Left colon (tissue), 2 donors: ENCODE measurements at regions not wholly inside any gene's neighbourhood (a gene's known extent, or its start where the extent isn't known, plus 50 kb on each side); places are given as distances from the start of the nearest gene placed in this dataset.

Experiments
- ATAC-seq: fragments of 200-7000 bp; cut with Tn5 transposase; one replicate; pipeline ENCODE4 v1.9.1; 2020; ENCODE audit warnings: mild to moderate bottlenecking, moderate library complexity
- DNase-seq, 2 donors: peaks; one replicate each; pipeline ENCODE4 v3.0.0-alpha.2; 2020
- intact Hi-C, 2 donors: fragments of 100-400 bp; cut with DNase I in 1 of 2; cut with micrococcal nuclease in 1 of 2; formaldehyde crosslinking; loops; one replicate each; pipeline versions ENCODE4 v1.11.2 to v1.14.0; 2022; cut with DNase I, micrococcal nuclease
- donor health status: DM: no; HTN: no; CAD: no.
- donor health status: DM: yes; HTN: yes; CAD: no.

DNA sequence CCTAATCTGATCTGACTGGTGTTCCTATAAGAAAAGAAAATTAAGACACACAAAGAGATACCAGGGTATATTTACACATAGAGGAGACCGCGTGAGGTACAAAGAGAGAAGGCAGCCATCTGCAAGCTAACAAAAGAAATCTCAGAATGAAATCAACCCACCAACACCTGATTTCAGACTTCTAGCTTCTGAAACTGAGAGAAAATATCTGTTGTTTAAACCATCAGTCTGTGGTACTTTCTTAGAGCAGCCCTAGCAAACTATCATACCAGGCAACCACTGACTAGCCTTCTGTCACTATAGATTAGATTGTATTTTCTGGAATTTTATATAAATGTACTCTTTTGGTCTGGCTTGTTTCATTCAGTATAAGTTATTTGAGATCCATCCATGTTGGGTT, 779.3 kb upstream of the ACO1 start:
- intact Hi-C loops = no loop called here
- ATAC-seq (no peak), DNase-seq (no peak)

DNA sequence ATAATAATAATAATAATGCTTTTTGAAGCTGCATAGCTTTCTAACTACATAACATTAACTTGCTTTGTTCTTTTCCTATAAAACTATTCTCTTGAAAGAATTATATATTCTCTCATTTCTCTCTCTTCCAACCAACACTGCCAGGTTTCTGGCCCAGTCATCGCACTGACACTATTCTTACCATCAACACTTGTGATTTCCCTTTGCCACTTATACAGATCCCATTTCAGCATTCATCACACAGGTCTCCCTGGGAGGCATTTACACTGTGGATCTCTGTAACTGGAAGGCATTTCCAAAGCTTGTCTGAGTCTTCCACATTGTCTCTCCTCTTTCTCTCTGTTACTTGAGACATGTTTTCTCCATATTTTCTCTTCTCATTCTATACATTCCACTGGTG, 777.8 kb upstream of the ACO1 start:
- DNase-seq (no peak), ATAC-seq (no peak)
- intact Hi-C loops = no loop called here

DNA sequence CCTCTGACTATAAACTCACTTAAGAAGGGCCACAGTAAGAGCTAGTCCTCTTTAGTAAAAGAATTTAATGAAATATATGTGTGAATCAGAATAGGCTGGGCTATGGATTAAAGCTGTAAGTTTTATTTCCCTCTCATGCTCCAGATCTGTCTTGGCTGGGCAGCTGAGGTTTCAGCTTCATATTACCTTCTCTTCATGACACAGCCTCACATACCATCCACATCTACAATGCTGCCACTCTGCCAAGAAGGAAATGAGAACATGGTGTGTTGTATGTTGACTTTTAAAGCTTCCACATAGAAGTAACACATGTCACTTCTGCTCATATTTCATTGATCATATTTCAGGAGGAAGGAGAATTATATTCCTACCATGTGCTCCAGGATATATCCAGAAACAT, 776.0 kb upstream of the ACO1 start:
- intact Hi-C loops = no loop called here
- ATAC-seq (no peak), DNase-seq (no peak)

DNA sequence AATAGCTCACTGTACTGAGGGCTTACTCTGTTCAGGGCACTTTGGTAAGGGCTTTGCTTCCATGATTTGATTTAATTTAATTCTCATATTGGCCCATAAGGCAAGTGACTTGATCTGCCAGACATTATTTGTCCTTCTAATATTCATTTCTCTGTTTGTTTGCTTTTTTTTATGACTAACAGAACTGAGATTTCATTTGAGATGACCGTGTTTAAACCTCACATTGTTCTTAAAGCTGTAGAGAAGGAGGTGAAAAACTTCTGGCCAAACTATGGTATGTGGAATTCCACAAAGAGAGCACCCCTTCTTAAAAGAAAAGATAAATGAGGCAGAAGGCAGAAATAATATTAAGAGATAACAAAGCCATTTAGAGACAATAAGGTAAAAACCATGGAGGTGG, 775.6 kb upstream of the ACO1 start:
- intact Hi-C loops = no loop called here
- no peak for DNase-seq
- ATAC-seq = no peak

DNA sequence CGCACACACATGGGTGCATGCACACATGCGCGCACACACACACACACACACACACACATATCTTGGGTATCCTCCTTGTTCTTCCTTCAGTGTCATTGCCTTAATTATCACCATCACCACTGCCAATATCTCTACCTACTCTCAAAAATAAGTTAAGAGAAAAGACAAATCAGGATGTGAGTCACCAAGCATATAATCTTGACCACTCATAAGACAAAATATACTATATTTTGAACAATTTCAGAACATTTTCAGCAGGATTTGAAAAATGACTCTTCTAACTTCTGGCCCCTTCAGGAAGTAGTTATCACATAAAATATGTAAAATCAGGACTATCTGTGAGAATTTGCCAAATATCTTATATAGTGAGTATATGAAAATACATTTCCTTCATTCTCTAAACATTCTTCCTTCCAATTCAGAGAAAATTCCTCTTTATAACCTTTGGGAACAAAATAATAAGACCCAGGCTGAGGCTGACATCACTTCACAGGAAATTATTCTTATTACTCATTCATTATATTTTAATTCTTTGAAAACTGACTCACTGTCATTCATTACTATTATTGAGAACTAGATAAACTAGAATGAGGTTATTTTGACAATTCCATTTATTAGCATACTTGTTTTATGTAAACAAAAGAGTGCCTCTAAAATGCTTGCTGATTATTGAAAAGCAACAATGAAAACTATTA, 772.0 kb upstream of the ACO1 start:
- ATAC-seq = no peak
- DNase-seq = no peak
- intact Hi-C loops = no loop called here

DNA sequence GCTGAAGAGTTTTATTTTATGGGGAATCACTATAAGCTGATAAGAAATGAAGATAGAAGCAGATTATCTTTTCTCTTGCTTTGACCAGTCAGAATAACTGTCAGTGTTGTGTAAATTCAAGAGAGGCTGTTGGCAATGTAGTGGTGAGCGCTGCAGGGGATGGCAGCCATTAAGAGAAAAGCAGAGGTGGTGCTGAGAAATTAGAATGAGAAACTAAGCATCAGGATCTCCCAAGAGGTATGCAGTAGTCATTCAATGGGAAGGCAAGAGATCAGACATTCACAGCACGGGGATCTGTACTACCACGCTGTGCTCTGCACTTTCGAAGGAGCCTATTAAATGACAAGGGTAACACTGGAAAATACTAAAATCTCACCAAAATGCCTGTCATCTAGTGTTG, 768.5 kb upstream of the ACO1 start:
- intact Hi-C loops = no loop called here
- ATAC-seq (no peak), DNase-seq (no peak)

DNA sequence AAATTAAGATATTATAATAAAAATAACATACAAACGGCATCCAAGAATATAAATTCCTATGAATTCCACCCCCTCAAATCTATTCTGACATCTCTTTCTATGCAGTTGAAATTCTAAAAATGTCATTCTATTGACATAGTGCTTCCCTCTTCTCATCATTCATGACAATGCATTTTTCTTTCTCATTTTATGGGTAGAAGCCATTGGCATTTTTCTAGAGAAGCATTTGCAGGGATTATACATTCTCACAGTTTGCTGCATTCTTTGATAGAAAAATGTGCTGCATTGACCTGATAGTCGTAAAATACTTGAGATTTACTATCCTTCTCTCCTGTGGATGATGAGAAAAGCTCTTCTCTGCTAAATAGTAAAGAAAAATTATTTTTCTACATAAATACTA, 760.9 kb upstream of the ACO1 start:
- no peak for DNase-seq
- no peak for ATAC-seq
- intact Hi-C loops = no loop called here

DNA sequence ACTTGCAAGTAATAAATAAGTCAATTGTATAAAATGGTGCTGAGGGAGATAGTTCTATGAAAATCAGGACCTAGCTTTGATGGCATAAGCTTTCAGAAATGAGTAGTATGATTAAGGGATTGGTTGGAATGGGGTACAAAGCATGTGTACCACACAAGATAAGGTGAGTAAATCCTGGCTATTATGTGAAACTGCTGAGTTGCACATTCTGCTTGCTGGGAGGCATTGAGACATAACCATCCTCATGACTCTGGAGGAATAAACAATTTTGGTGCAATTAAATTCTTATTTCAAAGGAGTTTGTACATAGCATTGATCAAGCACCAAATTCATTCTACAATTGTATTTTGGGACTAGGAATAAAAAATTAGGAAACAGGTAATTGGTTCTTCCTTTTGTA, 755.2 kb upstream of the ACO1 start:
- intact Hi-C loops = no loop called here
- ATAC-seq (no peak), DNase-seq (no peak)

DNA sequence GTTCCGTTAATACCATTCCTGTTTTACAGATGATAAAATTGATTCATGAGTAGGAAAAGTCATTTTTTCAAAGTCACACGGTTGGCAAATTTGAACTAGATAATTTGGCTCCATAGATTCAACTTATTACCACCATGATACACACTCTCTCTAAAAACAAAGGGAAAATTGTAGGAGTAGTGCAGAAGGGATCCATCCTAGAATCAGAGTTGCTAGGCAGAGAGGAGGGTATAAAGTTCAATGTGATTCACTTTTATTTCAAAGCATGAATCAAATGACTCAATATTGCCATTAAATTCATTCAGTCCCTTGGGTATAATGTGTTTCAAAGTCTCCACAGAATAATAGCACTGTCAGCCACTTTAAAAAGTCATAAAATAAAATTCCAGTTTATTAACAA, 747.2 kb upstream of the ACO1 start:
- intact Hi-C loops = no loop called here
- DNase-seq (no peak), ATAC-seq (no peak)

DNA sequence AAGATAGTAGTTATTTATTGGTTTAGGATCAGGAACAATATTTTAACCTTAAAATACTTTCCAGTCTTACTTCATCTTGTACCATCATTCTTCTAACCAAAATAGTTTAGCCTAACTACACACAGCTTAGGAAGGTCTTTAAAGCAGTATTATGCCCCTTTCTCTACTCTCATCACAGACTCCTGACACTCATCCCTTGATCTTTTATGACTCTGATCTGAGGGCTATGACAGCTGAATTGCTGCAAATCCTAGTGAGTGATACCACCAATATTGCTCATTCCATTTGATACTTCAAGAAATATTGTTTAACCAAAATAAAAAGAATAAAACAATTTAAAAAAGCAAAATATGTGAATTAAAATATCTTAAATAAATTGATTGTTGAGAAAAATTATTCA, 746.6 kb upstream of the ACO1 start:
- no peak for ATAC-seq
- intact Hi-C loops = no loop called here
- DNase-seq = no peak

DNA sequence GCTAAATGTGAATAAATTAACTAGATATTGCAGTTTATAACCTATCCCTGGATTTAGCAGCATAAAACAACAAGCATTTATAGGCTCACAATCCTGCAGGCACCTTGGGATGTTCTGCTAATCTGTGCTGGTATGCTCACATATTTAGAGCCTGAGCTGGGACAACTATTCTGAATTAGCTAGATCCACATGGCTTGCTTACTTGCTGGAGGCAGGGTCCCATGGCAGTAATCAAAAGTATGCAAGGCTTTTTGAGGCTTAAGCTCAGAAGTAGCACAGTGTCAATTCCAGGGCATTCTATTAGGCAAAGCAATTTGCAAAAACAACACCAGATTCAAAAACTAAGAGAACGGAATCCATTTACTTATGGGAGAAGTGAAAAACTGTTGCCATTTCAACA, 745.0 kb upstream of the ACO1 start:
- DNase-seq (no peak), ATAC-seq (no peak)
- intact Hi-C loops = no loop called here

DNA sequence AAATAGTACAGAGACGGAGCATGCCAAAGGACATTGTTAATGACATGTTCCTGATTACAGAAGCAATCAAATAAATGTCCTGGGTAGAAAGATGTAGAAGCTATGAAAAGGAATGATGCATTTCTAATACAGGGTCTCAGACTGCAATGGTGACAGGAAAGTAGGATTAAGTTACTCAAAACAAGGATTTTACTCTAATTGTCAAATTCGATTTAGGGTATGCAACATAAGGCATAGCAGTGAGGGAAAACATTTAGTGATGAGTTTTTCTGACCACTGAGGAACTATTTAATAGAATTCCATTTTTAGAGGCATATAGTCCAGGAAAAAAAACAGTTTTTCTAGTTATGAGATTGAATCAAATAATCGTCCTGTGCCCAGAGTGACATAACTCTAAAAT, 715.1 kb upstream of the ACO1 start:
- no peak for ATAC-seq
- no peak for DNase-seq
- intact Hi-C loops = no loop called here

DNA sequence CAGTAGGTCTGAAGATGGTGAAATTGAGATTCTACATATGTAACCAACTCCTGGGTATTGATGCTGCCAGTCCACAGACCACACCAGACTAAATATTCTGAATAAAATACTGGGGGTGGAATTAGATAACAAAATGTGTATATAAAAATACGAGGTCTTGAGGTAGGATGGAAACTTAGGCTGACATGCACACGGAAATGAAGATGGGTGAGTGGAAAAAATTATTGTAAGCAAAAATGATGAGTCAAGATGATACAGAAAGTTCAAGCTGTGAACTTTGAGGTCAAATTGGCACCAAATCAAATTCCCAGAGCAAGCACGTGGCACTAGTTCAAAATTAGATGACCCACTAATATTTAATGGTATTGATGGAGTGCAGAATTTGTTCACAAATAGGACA, 713.4 kb upstream of the ACO1 start:
- DNase-seq = no peak
- ATAC-seq = no peak
- intact Hi-C loops = no loop called here

DNA sequence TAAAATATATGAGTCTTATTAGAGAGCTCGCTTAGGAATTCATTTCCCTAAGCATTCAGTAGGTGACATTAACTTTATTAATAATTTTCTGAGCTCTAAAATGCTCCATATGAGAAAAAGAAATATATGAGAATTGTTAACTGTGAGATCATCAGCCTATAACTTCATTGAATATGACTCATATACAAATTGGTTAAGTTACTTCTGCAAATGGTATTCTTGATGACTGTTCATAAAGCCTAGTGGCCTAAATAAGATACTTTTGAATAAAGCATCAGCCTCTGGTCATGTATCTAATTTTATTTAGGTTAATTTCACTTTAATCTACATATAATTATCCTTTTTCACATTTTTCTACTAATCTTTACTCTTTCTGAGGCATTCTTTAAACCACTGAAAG, 710.2 kb upstream of the ACO1 start:
- ATAC-seq (no peak), DNase-seq (no peak)
- intact Hi-C loops = no loop called here

DNA sequence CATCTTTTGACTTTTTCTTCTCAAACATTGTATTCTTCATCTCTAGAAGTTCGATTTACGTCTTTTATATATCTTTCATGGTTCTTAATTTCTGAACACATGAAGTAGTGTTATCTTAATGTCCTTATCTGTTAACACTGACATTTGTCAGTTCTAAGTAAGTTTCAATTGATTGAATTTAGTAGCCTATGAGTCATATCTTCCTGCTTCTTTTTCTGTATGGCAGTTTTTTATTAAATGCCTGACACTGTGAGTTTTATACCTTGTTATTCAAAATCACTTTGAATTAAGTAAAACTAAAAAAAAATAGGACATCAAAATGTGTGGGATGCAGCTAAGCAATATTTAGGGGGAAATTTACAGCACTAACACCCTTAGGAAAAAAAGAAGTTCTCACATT, 707.0 kb upstream of the ACO1 start:
- intact Hi-C loops = no loop called here
- no peak for DNase-seq
- no peak for ATAC-seq

DNA sequence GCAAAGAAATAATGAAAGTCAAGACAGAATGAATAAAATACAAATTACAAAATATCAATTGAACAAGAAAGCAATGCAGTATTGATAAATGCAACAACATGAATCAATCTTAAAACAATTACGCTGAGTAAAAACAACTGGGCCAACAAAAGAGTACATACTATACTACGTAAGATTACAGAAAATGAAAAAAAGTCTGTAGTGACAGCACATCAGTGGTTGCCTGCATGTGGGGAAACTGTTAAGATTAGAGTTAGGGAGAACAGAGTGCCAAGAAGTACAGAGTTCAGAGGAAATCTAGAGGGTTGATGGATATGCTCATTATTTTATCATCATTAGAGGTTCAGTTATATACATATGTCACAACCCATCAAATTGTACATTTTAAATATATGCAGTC, 706.6 kb upstream of the ACO1 start:
- intact Hi-C loops = no loop called here
- ATAC-seq (no peak), DNase-seq (no peak)

DNA sequence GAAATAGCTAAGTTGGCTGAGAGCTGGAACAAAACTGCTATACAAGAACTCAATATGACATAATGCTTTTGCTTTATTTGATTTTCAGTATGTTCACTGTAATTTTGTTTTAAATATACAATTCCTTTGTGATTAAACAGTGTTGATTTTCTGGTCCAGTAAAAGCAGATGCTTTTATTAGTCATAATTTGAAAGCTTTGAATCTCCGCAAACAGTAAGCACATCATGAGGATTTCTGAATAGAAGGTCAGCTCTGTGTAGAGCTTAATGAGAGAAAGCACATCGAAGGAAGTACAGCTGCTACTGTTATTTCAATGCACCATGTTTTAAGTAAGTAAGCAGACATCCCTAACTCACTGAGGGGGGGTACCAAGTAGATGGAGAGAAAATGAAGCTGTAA, 701.3 kb upstream of the ACO1 start:
- DNase-seq (no peak), ATAC-seq (no peak)
- intact Hi-C loops = no loop called here

DNA sequence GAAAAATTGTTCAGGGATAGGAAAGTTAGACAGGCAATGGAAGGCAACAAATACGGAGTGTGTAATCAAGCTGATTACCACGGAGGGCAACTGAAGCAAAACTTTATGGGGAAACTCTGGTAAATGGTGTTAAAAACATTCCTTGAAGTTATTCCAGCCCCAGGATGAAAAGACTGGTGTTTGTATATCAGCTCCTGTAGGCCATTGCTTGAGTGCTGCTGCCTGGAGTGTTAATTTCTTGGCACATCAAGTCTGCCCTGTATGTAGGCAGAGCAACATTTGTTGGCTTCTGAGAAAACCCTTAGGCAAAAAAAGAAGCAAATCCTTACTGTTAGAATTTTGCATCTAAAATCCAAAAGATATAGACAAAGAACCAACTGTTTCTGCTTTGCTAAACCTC, 686.5 kb upstream of the ACO1 start:
- no peak for ATAC-seq
- no peak for DNase-seq
- intact Hi-C loops = no loop called here

DNA sequence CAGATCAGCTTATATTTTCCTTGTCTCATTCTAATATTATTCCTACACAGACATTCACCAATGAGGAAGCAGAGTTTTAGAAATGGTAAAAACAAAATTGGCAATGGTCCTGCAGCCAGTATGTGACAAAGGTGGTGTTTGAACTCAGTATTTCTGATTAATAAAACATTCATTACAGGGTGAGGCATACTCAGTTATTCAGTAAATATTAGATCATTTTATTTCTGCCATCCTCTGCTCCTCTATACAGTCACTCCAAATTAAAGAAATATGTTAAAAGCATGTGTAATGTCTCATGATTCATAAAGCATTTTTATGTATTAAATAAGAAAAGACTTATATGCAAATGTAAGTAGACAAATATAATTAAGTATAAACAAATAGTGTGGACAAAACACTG, 684.6 kb upstream of the ACO1 start:
- ATAC-seq (no peak), DNase-seq (no peak)
- intact Hi-C loops = no loop called here

DNA sequence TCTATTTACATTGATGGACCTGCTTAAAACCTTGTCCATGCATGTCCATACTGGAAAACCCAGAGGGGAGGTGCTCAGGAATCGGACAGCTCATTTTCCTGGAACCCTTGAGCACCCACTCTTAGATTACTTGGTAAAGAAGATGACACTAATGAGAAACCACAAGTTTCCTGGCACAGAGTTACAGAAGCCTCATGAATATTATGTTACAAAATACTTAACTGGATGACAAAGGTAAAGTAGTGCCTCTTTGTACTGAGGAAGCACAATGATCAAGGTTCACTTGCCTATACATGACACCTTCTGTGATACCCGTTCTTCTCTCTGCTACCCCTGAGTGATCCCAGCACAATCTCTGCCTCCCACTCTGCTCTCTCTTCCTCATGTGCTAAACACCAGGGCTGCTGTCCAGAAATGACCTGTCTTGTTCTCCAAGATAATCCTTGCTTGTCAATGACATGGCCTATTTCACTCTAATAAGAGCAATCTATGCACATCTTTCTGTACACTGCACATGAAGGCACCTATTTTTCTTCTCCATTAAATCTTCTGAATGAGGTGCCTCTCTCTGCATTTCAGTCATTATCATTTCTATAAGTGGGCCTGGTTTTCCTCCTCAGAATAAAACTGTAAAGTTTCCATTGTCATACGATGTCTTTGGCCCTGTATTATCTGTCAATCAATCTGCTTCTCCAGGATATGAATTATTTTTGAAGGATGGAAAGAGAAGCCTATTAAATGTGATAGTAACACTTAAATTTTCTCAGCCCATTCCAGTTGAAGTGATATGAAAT, 684.0 kb upstream of the ACO1 start:
- ATAC-seq (no peak), DNase-seq (no peak)
- intact Hi-C loops = no loop called here

DNA sequence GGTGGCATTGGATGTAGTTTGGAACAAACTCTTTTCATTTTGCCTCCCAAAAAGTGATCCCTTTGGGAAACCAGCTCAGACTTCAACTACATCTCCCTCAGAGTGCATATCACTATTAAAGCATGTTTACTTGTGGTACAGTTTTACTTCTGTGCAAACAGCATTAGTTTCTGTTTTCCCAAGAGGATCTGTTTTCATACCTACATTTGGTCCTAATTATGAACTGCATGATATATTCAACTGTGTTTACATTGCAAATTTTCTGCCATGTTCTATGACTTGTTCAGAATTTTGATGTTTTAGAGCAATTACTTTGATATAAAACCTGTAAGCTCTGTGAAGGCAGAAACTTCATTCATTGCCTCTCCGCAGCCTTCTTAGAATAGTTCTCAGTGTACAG, 681.5 kb upstream of the ACO1 start:
- intact Hi-C loops = no loop called here
- no peak for DNase-seq
- ATAC-seq = no peak
